ENCODE measurements at regions not wholly inside any gene's neighbourhood (a gene's known extent, or its start where the extent isn't known, plus 50 kb on each side); places are given as distances from the start of the nearest gene placed in this dataset.

DNA sequence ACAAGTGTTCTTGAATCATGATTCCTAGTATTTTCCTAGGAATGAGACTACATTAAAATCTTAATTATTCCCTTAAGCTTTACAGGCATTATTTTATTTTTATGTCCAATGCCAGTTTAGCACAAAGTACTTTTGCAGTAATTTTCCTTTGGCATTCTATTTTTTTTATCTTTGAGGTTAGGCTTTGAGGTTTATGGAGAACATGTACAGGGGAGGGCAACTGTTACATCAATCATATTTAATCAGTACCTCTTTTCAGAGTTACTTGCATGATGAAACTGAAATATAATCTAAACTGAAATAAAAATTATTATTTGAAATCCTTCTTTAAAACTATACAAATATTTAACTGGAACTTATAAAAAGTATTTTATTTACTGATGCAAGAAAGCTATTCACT is 118.2 kb upstream of the MPDZ start:
- BruUV-seq (replicated peaks): no TSS peak
- H3K27me3 ChIP-seq (ENCODE audit: control insufficient read depth, insufficient read depth, low read length): no peaks in the 10 kb centered on the region
- POLR2A ChIA-PET: no interaction called here
- ATAC-seq: no peak
- no peaks in the 10 kb centered on the region for H3K36me3 ChIP-seq (ENCODE audit: control insufficient read depth, insufficient read depth, low read length)
- H3K9me3 ChIP-seq (ENCODE audit: control insufficient read depth, insufficient read depth, low read depth, low read length): no peaks in the 10 kb centered on the region
- no peaks in the 10 kb centered on the region for H3K4me1 ChIP-seq (ENCODE audit: control insufficient read depth, insufficient read depth, low read length)
- TF ChIP-seq, protein P1, sequence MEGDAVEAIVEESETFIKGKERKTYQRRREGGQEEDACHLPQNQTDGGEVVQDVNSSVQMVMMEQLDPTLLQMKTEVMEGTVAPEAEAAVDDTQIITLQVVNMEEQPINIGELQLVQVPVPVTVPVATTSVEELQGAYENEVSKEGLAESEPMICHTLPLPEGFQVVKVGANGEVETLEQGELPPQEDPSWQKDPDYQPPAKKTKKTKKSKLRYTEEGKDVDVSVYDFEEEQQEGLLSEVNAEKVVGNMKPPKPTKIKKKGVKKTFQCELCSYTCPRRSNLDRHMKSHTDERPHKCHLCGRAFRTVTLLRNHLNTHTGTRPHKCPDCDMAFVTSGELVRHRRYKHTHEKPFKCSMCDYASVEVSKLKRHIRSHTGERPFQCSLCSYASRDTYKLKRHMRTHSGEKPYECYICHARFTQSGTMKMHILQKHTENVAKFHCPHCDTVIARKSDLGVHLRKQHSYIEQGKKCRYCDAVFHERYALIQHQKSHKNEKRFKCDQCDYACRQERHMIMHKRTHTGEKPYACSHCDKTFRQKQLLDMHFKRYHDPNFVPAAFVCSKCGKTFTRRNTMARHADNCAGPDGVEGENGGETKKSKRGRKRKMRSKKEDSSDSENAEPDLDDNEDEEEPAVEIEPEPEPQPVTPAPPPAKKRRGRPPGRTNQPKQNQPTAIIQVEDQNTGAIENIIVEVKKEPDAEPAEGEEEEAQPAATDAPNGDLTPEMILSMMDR (IDR thresholded peaks at IDR 0.05): no peak
- TF ChIP-seq TCF7L2 (IDR thresholded peaks at IDR 0.05; ENCODE audit: low read depth, low read length): no peak
- TF ChIP-seq, protein P2, sequence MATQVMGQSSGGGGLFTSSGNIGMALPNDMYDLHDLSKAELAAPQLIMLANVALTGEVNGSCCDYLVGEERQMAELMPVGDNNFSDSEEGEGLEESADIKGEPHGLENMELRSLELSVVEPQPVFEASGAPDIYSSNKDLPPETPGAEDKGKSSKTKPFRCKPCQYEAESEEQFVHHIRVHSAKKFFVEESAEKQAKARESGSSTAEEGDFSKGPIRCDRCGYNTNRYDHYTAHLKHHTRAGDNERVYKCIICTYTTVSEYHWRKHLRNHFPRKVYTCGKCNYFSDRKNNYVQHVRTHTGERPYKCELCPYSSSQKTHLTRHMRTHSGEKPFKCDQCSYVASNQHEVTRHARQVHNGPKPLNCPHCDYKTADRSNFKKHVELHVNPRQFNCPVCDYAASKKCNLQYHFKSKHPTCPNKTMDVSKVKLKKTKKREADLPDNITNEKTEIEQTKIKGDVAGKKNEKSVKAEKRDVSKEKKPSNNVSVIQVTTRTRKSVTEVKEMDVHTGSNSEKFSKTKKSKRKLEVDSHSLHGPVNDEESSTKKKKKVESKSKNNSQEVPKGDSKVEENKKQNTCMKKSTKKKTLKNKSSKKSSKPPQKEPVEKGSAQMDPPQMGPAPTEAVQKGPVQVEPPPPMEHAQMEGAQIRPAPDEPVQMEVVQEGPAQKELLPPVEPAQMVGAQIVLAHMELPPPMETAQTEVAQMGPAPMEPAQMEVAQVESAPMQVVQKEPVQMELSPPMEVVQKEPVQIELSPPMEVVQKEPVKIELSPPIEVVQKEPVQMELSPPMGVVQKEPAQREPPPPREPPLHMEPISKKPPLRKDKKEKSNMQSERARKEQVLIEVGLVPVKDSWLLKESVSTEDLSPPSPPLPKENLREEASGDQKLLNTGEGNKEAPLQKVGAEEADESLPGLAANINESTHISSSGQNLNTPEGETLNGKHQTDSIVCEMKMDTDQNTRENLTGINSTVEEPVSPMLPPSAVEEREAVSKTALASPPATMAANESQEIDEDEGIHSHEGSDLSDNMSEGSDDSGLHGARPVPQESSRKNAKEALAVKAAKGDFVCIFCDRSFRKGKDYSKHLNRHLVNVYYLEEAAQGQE (IDR thresholded peaks at IDR 0.05; ENCODE audit: insufficient read depth in 1 of 2, low read depth in 2 of 2, low read length in 1 of 2): no peak
- no peak for TF ChIP-seq SIN3A (IDR thresholded peaks at IDR 0.05; ENCODE audit: borderline replicate concordance, insufficient read depth, low read depth, low read length)
- no peak overlapping the region for H3K27ac ChIP-seq (ENCODE audit: low read length)
- in situ Hi-C loops (cut with HindIII; ENCODE audit: low pct_unique_long_range_greater_than_20kb, low sequenced_read_pairs): no loop called here
- DNase-seq (ENCODE audit: low read depth, low spot score): no peak
- intact Hi-C loops (cut with micrococcal nuclease; ENCODE audit: unreplicated experiment): no loop called here
- no peak overlapping the region for H3K4me3 ChIP-seq (ENCODE audit: low read depth in 2 of 2, low read length in 2 of 2)
- CTCF ChIA-PET: interaction anchor here (0.6 kb wide), 1 partner anchor 20 kb away, joined by 3 read pairs; no protein-coding TSS in a partner anchor

DNA sequence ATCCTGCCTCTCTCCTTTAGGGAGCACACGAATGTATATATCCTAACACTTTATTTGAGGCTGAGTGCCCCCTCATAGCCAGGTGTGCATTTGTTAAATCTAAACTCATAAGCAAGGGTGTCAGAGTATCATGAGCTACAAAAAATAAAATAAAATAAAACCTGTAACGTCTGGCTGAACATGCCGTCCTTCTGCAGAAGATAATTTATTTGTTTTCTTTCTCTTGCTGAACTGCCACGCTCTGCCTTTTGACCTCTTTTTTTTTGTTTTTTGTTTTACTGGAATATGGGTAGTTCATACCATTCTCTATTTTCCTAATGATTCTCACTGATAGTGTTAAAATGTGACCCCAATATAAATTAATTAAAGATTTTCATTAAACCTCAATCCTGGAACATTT is 117.7 kb upstream of the MPDZ start:
- TF ChIP-seq SIN3A (IDR thresholded peaks at IDR 0.05; ENCODE audit: borderline replicate concordance, insufficient read depth, low read depth, low read length): no peak
- TF ChIP-seq POLR2AphosphoS5 (IDR thresholded peaks at IDR 0.05; ENCODE audit: low read depth, low read length): no peak
- no peak for TF ChIP-seq TCF7L2 (IDR thresholded peaks at IDR 0.05; ENCODE audit: low read depth, low read length)
- in situ Hi-C loops (cut with HindIII; ENCODE audit: low pct_unique_long_range_greater_than_20kb, low sequenced_read_pairs): no loop called here
- intact Hi-C loops (cut with micrococcal nuclease; ENCODE audit: unreplicated experiment): no loop called here
- no peaks in the 10 kb centered on the region for H3K36me3 ChIP-seq (ENCODE audit: control insufficient read depth, insufficient read depth, low read length)
- H3K9me3 ChIP-seq (ENCODE audit: control insufficient read depth, insufficient read depth, low read depth, low read length): no peaks in the 10 kb centered on the region
- CTCF ChIA-PET: interaction anchor here (0.6 kb wide), 1 partner anchor 19 kb away, joined by 3 read pairs; no protein-coding TSS in a partner anchor
- H3K4me3 ChIP-seq (ENCODE audit: low read depth in 2 of 2, low read length in 2 of 2): no peak overlapping the region
- DNase-seq (ENCODE audit: low read depth, low spot score) (no peak), ATAC-seq (no peak)
- no TSS peak for BruUV-seq (replicated peaks)
- H3K27me3 ChIP-seq (ENCODE audit: control insufficient read depth, insufficient read depth, low read length): no peaks in the 10 kb centered on the region
- POLR2A ChIA-PET: no interaction called here
- no peak overlapping the region for H3K27ac ChIP-seq (ENCODE audit: low read length)
- H3K4me1 ChIP-seq (ENCODE audit: control insufficient read depth, insufficient read depth, low read length): no peaks in the 10 kb centered on the region

DNA sequence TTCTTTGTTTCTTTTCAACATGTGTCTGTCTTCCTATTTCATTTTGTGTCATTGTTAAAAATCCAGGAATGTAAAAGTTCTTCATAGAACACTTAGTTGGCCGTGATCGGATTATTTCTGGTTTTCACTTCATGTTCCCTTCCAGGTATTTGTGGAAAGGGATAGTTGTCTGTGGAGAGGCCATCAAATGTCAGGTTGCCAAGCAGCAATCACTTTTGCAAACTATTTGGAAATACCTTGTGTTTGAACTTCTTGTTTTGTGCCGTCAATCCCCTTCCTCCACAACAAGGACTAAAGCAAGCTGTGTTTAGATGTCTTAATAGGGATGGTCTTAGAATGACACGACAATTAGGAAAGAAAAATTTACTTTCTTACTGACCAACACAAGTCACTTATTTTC is 116.9 kb upstream of the MPDZ start:
- in situ Hi-C loops (cut with HindIII; ENCODE audit: low pct_unique_long_range_greater_than_20kb, low sequenced_read_pairs) (no loop called here), intact Hi-C loops (cut with micrococcal nuclease; ENCODE audit: unreplicated experiment) (no loop called here)
- no peak overlapping the region for H3K4me3 ChIP-seq (ENCODE audit: low read depth in 2 of 2, low read length in 2 of 2)
- no peaks in the 10 kb centered on the region for H3K36me3 ChIP-seq (ENCODE audit: control insufficient read depth, insufficient read depth, low read length)
- no peak overlapping the region for H3K27ac ChIP-seq (ENCODE audit: low read length)
- H3K4me1 ChIP-seq (ENCODE audit: control insufficient read depth, insufficient read depth, low read length): no peaks in the 10 kb centered on the region
- no peaks in the 10 kb centered on the region for H3K27me3 ChIP-seq (ENCODE audit: control insufficient read depth, insufficient read depth, low read length)
- ATAC-seq (no peak), DNase-seq (ENCODE audit: low read depth, low spot score) (no peak)
- no TSS peak for BruUV-seq (replicated peaks)
- ChIA-PET POLR2A (no interaction called here), CTCF (no interaction called here)
- TF ChIP-seq, protein P1 (IDR thresholded peaks at IDR 0.05): no peak
- TF ChIP-seq, protein P2 (IDR thresholded peaks at IDR 0.05; ENCODE audit: insufficient read depth in 1 of 2, low read depth in 2 of 2, low read length in 1 of 2): no peak
- TF ChIP-seq SIN3A (IDR thresholded peaks at IDR 0.05; ENCODE audit: borderline replicate concordance, insufficient read depth, low read depth, low read length) (no peak), TCF7L2 (IDR thresholded peaks at IDR 0.05; ENCODE audit: low read depth, low read length) (no peak), POLR2AphosphoS5 (IDR thresholded peaks at IDR 0.05; ENCODE audit: low read depth, low read length) (no peak)
- H3K9me3 ChIP-seq (ENCODE audit: control insufficient read depth, insufficient read depth, low read depth, low read length): no peaks in the 10 kb centered on the region
